Activated CD4-positive, CD25-positive, alpha-beta regulatory T cell (primary cell): ENCODE measurements at regions not wholly inside any gene's neighbourhood (a gene's known extent, or its start where the extent isn't known, plus 50 kb on each side); places are given as distances from the start of the nearest gene placed in this dataset.

Experiments
- DNase-seq, 4 experiments: peaks; one replicate each; lab custom pipeline; 2025; lab: John Stamatoyannopoulos, UW

DNA sequence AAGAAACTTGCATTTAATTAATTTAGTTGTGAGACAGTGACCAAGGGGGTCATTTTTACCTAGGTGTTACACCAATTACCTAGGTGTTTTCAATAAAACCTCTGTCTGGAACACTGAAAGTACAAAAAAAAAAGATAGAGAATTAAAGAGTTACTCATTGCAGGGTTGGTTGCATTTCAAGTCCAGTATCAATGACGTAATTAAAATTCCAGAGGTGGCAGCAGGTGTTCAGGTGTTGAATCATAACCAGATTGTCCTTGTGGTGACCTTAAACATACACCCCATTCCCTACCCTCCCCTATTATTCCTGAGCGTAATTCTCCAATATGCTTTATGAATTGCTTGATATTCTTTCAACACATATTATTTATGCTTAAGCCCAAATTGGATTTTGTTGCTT is 352.0 kb upstream of the SLC8A1 start:
- no peak for DNase-seq

DNA sequence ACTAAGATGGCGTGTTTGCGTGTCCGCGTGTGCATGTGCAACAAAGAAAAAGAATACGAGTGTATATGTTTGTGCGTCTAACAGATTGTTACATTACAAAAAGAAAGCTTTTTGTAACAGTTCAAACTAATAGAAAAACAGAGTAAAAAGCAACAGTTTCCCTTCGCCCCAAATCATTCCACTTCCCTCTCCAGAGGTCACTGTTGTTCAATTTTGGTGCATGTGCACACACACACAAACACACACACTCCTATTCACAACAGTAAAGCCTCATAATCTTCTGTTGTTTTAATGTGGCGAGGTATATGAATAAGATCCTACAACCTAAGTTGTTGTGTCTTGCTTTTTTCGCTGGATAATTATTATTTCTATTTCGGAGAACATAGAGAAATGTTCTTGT is 357.3 kb upstream of the SLC8A1 start:
- DNase-seq, result no peak

DNA sequence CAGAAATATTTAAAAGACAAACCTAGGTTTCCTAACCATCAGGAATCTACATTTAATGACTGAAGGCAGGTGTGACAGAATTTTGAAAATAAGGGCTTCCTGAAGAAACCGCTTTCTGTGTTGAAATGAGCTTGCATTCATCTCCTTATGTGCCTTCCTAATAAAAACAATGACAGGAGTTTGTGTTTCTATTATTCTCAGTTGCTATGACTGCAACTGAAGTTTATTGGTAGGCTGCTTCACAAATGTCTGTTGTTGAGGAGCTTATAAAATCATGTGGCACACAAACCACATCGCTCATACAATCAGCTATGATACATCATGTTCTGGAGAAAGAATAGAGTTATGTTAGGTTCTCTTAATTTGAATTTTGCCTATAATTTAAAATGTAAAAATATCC is 362.7 kb upstream of the SLC8A1 start:
- no peak for DNase-seq

DNA sequence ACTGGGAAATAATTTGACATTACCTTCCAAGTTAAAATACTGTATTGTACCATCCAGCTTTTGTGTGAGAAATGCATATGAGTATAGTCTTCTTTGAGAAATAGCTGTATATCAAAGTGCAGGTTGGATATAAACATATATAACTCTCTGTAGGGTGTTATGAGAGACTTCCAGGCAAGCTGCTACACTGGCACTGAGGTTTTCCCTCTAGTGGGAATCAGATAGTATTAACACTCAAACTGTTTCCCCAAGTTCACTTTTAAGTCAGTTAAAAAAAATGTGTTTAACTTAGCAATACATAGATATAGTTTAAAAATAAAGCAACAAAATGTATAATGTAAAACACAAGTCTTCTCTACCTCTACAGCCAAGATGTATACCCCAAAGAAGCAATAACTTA is 368.4 kb upstream of the SLC8A1 start:
- no peak for DNase-seq

DNA sequence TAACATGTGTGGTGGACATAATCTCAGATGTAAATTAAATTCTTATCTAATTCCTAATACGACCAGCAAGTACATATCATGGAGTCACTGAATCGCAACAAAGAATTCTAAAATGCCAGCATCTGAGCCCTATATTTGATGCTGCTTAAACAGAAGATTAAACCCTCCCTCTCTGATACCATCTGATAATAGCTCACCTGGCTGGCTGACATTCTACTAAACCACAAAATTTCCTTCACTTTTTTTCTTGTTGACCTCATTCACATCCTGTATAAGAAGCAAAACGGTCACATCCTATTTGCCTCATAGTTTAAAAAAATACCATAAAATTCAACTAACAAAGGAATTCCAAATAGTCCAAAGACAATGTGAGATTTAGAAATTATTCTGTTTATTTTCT is 371.6 kb upstream of the SLC8A1 start:
- DNase-seq, result no peak

DNA sequence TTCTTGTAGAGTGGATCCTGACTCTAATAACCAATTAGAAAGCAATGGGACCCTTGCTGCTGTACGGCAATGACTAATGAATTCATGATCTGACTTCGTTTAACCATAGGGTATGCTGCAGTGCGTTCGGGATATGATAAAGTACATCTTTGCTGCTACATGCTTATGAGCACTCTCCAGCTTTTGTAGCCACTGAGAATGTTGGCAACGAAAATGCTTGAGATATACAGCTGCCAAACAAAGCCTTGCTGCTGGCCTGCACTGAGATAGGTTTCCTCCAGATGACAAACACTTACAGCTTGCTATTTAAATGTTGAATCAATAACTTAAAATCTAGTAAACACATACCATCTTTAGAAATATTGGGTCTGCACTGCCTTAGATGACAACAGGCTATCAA is 372.4 kb upstream of the SLC8A1 start:
- DNase-seq, result no peak

DNA sequence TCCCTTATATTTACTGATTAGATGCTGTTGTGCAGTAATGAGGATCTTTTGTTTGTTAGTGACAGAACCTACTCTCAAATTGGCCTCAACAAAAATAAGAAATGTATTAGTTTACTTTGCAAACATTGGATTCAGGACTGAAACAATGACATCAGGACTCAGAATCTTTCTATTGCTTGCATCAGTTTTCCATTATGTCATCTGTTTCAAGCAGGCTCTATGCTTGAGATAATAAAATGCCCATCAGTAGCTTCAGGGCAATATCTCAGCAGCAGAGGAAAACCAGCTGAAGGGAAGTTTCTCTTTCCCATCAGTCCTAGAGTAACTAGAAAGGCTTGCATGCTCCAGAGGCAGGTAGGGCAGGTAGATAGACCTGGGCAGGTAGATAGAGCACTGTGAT is 375.5 kb upstream of the SLC8A1 start:
- DNase-seq, result no peak

DNA sequence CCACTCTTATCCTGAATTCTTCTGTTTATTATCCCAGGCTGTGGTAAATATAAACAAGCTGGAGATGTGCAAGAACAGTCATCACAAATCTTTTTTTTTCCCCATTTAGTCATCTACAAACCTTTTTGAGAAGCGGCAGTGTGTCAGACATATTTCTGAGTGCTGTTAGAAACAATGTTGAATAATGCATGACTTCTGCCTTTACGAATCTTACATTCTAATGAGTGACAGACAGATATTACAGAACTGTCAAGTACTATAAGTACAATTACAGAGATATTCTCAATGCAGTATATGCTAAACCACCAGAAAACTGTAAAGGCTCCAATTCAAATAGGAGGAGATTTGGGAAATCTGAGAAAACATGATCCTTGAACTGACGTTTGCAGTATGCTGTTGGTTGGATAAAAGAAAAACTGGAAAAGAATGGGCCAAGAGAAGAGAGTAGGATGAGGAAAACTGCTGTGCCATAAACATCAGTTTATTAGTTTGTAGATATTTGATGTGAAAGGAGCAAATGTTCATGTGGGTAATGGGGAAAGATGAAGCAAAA is 379.5 kb upstream of the SLC8A1 start:
- DNase-seq, result no peak

DNA sequence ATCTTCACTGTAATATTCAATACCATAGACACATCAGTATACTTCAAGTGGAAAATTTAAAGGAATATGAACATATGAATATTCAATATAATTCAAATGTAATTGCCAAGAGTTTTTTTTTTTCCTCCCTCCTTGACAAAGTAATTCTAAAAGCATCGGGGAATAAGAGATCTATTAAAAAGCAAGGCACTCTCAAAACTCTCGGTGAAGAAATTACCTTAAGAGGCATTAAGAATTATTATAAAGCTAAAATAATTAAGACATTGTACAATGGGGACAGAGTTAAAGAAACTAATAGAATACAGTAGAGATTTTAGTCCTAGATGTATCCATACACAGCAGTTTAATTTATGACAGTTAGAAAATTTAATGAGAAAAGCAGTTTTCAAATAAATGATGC is 390.0 kb upstream of the SLC8A1 start:
- no peak for DNase-seq

DNA sequence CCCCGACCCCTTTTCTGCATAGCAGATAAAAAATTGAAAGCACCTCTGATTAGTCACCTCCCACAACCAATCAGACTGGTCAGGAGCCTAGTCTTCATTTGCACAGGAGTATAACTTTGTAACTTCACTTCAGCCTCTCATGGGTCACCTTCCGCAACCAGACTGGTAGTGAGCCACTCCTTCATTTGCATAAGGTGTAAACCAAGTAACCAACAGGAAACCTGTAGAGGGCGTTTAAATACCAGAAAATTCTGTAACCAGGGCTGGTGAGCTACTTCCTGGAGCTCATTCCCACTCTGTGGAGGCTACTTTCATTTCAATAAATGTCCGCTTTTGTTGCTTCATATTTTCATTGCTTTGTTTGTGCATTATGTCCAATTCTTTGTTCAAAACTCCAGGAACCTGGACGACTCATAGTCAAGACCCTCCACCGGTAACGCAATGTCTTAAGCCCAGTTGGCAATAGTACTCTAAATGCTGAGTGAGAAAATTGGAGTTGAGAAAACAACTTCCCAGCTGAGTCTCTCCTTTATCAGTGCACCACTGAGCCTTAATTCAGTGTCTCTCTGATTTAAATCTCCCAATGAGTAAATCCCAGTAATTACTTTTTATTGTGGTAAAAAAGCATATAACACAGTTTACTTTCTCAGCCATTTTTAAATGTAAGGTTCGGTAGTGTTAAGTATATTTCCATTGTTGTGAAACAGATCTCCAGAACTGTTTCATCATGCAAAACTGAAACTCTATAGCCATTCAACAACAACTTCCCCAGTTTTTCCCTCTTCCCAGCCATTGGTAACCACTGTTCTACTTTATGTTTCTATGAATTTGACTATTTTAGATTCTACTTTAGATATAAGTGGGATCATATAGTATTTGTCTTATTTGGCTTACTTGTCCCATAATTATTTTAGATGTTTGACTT is 392.7 kb upstream of the SLC8A1 start:
- no peak for DNase-seq

DNA sequence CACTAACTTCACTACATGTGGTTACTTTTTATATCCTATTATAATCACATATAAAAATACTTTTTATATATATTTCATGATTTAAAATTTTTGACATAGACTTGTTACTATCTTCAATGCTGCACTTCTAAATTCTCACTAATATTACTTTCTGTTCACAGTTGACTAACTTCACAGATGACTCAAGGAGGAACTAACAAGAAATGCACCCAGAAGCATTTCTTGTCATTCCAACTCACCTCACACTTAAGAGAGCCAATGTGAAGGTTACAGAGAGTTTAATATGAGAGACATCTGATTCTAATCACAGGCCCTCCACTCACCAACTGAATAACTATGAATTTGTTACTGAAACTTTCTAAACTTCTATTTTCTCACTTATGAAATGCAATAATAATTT is 399.8 kb upstream of the SLC8A1 start:
- DNase-seq, result no peak

DNA sequence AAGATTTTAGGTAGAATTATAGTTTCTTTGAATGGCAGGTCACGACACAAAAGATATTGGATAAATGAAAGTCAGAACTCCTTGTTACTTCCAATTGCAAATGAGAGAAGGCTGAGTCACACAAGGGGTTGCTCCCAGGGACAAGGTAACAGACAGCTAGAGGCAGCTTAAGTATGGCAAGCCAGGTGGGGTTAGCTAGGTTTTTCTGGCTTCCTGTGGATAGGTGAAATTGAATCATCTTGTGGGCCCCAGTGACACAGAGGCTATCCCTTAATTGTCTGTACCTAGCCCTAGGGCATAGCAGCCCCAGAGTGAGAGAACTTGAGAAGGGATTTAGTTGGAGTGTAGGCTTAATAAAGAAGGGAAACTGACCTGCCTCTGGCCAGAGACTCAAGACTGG is 407.7 kb upstream of the SLC8A1 start:
- no peak for DNase-seq

DNA sequence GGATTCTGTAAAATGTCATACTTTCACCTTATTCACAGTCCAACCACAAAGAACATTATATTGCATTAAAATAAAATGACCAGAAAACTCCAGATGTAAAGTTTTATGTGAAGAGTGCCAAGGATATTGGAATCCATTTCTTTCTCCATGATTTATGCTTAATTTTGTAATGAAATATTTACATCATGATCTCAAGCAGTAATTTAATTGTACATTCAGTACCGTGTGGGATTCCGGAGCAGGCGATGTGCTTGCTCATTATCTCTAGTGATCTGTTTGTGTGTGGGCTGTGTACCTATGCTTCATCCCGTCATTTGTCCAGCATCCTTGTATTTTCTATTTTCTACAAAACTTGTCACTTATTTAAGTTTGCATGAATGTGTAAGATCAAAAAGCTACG is 415.9 kb upstream of the SLC8A1 start:
- no peak for DNase-seq

DNA sequence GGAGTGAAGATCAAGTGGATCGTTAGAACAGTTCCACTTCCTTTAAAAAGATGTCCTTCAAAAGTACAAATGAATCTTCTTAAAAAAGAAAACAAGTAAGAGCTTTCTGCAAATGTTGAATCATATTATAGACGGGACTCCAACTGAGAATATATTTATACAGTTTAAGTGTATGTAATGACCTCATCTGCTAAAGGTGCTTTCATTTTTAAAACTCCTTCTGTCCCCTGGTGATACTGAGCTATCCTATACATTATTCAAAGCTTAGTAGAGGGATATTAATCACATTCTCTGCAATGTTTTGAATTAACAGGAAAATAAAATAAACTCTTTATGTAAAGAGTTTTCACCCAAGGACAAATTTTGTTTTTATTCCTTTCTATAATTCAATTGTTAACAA is 420.7 kb upstream of the SLC8A1 start:
- no peak for DNase-seq

DNA sequence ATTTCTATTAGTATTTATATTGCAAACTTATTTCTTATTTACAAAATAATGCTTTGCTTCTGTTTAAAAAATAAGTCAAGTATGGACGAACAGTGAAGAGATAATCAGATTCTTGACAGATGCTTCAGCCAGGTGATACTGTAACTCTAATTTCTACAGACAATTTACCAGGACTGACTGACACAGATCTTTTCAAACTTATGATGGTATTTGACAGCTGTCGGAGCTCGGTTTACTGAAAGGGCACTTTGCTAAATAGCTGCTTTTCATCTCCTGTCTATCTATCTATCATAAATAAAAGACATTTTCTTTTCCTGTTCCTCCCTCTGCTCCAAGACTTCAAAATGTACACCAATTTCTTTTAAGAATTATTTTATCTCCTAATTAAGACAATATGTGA is 422.5 kb upstream of the SLC8A1 start:
- no peak for DNase-seq

DNA sequence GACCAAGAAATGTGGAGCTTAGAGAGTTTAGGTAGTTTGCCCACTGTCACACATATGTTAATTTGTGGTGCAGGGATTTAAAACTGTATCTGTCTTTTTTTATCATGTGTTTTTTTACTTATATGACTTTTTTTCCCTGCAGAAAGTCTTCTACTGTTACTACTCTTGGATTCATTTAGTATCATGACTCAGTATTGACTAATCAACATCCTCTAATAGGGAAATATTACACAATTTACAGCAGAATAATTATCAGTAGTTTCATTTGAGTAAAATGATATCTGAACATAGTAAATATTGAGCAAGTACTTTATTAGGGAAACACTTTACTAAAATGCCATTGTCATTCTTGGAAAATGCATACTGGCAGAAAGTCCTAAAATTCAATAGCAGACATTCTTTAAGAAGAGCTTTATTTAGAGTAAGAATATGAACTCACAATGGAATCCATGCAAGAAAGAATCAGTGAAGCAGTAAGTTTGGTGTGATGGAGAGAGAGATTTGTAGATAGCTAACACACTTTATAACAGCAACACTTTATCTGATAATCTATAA is 425.9 kb upstream of the SLC8A1 start:
- no peak for DNase-seq

DNA sequence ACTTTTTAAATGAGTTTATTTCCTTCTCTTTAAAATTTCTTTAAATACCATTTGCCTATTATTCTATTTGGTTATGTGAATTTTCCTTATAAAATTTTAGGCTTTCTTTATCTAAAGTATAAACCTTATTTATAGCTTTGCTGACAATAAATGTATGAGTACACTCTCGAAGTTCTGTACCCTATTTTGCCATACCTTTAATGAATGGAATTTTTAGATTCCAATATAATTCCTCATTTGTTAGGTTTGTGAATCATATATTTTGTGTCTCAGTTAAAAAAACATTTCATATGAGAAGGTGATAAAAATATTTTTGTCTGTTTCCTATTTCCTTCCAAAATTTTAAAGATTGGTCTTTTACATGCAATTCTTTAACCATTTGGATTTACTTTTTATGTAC is 427.4 kb upstream of the SLC8A1 start:
- no peak for DNase-seq

DNA sequence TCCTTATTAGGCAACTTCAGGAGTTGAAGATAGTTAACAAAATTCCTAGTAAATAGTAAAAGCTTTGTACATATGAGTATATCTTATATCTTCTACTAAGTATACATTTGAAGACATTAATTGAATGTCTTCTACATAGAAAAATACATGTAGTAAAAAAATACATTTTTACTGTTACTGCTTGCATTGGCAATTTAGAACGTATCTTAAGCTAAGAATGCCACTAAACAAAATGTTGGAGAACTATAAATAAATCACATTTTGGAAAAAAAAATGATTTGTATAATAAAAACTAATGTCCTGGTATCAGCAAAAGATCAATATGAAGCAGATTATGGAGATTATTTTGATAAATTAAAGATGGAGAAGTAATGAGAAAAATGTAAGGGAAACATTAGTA is 434.2 kb upstream of the SLC8A1 start:
- DNase-seq, result no peak

DNA sequence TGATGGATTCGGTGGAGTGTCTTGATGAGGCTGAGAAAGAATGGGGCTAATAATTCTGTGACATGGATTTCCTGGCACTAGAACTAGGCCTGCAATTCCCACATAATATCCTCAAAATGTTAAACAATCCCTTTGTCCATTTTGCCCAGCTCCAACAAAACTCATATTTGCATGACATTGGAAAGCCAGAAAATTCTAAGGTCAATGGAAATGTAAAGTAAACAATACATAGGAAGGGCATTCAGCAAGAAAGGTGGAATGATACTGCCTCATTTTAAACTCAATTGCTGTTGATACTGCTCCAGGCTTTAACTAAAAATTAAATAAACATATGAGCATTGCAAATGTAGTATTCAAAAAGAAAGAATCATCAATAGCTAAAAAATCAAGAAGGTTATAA is 434.8 kb upstream of the SLC8A1 start:
- DNase-seq, result no peak

DNA sequence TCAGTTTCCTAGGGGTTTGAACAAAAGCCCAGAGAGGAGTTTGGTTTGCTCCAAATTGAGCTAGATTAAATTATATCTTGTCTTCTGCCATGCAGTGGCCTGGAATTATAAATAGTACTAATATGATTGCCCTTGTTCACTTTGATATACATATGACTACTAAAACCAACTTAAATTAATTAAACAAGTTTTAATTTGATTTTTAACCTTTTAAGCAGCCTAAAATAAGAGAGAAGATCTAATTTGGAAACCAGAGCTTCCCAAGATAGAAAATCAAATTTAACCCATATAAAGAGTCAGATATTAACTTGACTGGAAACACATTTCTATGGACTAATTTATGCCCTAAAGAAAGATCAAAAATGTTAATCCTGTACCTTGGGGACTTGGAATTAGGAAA is 444.5 kb upstream of the SLC8A1 start:
- no peak for DNase-seq

DNA sequence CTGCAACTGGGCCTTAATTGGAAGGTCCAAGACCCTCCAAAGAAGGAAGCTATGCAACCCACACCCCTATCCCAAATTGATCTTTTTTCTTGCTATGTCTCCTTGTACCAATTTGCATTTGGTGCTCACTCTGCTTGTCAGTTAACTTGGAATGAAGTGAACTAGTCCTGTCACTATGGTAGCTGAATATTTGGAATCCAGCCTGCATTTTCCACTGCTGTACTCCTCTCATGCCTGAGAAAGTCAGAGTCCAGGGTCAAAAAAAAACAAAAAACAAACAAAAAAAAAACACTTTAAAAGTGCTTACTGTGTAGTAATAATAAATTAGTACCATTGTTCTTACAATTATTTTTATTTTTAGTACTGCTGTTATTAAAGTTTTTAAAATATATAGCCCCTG is 462.8 kb upstream of the SLC8A1 start:
- DNase-seq, result no peak

DNA sequence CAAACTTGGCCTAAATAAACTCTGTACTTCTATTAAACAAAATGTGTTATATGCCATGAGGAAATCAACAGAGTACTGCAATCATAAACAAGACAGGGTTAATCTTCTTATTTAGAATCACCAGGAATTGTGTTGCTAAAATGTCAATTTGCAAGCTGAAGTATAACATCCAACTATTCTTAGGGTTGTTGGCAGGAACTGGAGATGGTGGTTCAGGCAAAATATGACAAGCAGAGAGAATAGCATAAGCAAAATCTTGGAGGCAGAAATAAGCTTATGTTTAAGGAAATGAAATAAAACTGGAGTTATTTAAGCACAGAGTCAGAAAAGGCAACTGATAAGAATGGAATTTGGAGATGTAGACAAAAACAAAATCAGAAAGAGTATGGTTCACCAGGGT is 463.8 kb upstream of the SLC8A1 start:
- no peak for DNase-seq

DNA sequence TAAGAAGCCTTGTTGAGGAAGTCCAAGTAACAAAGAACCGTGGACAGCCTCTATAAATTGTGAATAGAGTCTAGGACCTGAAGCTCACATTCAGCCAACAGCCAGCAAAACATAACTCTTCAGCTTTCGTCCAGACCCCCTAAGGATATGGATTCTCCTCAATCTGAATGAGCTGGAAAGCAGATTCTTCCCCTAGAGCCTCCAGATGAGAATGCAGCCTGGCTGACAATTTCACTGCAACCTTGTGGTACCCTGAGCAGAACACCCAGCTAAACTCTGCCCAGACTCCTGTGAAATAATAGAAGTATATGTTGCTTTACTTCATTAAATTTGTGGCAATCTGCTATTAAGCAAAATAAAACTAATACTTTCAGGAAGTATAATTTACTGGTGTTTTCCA is 483.5 kb upstream of the SLC8A1 start:
- no peak for DNase-seq

DNA sequence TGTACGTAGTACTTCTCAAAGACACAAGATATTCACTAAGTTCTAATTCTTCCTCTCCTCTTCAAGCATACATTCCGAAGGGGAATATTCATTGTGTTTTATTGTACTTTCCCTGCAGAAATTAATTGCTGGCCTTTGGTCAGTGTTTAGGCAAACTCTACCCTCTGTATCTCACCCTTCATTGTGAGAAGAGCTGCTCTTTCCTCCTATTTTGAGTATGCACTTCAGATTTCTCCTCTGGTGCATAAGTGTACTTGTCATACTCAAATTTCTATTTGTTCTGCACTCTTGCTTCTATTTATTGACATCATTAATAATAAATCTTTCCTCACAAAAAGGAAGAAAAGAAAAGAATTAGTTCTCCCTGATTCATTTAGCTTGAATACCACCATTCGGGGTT is 485.4 kb upstream of the SLC8A1 start:
- DNase-seq, result no peak
